Suppressor macrophage (primary cell): ENCODE measurements at regions not wholly inside any gene's neighbourhood (a gene's known extent, or its start where the extent isn't known, plus 50 kb on each side); places are given as distances from the start of the nearest gene placed in this dataset.

Source experiments
- DNase-seq, 4 experiments: peaks; one replicate each; pipeline ENCODE4 v3.0.0-alpha.2; 2020 to 2022

- no peak for DNase-seq
Observed at GRCh38 chr6:76382201-76382600, 309.7 kb upstream of the IMPG1 start.

DNA sequence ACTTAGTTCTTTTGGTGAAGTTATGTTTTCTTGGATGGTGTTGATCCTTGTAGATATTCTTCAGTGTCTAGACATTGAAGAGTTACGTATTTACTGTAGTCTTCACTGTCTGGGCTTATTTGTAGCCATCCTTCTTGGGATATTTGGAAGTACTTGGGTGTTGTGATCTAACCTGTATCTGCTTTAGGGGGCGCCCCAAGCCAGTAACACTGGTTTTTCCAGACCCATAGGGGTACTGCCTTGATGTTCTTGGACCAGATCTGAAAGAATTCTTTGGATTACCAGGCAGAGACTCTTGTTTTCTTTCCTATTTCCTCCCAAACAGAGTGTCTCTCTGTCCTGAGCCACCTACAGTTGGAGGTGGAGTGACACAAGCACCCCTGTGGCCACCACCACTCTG lies 309.1 kb upstream of the IMPG1 start:
- DNase-seq, result no peak

DNA sequence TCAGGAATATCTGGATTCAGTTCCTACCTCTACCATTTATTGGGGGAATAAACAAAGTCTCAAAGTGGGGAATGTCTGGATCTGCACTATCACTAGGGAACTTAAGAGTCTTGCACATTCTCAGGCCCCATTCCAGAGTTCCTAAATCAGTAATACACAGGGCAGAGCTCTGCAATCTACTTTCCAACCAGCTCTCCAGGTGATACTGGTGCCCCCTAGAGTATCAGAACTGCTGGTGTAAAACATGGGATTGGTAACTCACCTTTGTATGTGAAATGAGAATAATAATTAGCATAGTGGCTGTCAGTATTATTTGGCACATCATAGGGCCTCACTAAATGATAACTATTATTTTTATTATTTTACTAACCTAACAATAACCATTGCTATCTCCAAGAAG lies 278.8 kb upstream of the IMPG1 start:
- no peak for DNase-seq

GRCh38 chr6:76347539-76347938 lies 275.1 kb upstream of the IMPG1 start:
- DNase-seq, result no peak

- no peak for DNase-seq
Observed at GRCh38 chr6:76342611-76343160, 270.2 kb upstream of the IMPG1 start.

- DNase-seq, result no peak
Observed at GRCh38 chr6:76330031-76330430, 257.6 kb upstream of the IMPG1 start.

DNA sequence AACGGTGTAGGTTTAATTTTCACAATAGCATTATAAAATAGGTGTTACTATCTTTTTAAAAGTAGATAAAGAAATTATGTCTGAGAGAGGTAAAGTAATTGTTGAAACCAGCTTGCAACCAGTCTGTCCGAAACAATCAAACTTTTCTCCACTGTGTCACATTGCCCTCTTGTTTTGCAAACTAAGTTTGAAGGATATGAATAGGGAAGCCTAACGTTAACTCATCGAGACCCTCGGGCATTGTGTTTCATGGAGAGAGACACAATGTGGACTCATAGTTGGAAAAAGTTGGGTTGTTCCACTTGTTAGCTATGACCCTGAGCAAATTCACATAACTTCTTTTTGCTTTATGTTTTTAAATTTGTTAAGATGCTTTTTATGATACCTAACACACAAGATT lies 254.4 kb upstream of the IMPG1 start:
- no peak for DNase-seq
